ENCODE measurements at regions not wholly inside any gene's neighbourhood (a gene's known extent, or its start where the extent isn't known, plus 50 kb on each side); places are given as distances from the start of the nearest gene placed in this dataset.

DNA sequence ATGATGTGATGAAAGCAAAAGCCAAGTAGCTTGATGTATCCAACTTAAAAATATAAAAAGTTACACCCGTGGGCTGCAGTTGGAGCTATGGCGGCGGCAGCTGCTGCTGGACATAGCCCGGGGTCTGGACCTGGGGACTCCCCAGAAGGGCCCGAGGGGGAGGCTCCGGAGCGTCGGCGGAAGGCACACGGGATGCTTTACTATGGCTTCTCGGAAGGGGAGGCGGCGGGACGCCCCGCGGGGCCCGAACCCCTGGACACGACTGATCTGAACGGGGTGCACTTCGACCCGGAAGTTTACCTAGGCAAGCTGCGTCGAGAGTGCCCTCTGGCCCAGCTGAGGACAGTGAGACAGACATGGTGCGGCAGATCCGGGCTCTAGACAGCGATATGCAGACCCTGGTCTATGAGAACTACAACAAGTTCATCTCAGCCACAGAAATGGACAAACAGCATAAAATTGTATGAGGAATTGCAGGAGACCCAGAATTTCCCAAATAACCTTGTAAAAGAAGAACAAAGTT is 109.5 kb upstream of the EEF2KMT start:
- H3K36me3 ChIP-seq (ENCODE audit: control insufficient read depth in 2 of 2, insufficient read depth in 1 of 2, low read length in 2 of 2) = no peaks in the 10 kb centered on the region
- H3K9me3 ChIP-seq (ENCODE audit: control insufficient read depth, insufficient read depth, low read depth, low read length) = no peaks in the 10 kb centered on the region
- ChIA-PET CTCF (no interaction called here), POLR2A (no interaction called here)
- TF ChIP-seq ZNF777 (tag by site-specific recombination; IDR thresholded peaks at IDR 0.05; ENCODE audit: borderline replicate concordance) (no peak), ZNF140 (tag by site-specific recombination; IDR thresholded peaks at IDR 0.05) (no peak), ZXDB (tag by site-specific recombination; IDR thresholded peaks at IDR 0.05) (no peak), ZNF416 (tag by site-specific recombination; IDR thresholded peaks at IDR 0.05) (no peak), KLF8 (tag by site-specific recombination; IDR thresholded peaks at IDR 0.05) (no peak), GFI1B (tag by site-specific recombination; IDR thresholded peaks at IDR 0.05) (no peak), ZBTB20 (tag by site-specific recombination; IDR thresholded peaks at IDR 0.05) (no peak), ZNF121 (tag by site-specific recombination; IDR thresholded peaks at IDR 0.05) (no peak), ZNF624 (tag by site-specific recombination; IDR thresholded peaks at IDR 0.05) (no peak)
- TF ChIP-seq, protein P1, sequence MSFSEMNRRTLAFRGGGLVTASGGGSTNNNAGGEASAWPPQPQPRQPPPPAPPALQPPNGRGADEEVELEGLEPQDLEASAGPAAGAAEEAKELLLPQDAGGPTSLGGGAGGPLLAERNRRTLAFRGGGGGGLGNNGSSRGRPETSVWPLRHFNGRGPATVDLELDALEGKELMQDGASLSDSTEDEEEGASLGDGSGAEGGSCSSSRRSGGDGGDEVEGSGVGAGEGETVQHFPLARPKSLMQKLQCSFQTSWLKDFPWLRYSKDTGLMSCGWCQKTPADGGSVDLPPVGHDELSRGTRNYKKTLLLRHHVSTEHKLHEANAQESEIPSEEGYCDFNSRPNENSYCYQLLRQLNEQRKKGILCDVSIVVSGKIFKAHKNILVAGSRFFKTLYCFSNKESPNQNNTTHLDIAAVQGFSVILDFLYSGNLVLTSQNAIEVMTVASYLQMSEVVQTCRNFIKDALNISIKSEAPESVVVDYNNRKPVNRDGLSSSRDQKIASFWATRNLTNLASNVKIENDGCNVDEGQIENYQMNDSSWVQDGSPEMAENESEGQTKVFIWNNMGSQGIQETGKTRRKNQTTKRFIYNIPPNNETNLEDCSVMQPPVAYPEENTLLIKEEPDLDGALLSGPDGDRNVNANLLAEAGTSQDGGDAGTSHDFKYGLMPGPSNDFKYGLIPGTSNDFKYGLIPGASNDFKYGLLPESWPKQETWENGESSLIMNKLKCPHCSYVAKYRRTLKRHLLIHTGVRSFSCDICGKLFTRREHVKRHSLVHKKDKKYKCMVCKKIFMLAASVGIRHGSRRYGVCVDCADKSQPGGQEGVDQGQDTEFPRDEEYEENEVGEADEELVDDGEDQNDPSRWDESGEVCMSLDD (tag by site-specific recombination; IDR thresholded peaks at IDR 0.05) = no peak
- TF ChIP-seq, protein P2, sequence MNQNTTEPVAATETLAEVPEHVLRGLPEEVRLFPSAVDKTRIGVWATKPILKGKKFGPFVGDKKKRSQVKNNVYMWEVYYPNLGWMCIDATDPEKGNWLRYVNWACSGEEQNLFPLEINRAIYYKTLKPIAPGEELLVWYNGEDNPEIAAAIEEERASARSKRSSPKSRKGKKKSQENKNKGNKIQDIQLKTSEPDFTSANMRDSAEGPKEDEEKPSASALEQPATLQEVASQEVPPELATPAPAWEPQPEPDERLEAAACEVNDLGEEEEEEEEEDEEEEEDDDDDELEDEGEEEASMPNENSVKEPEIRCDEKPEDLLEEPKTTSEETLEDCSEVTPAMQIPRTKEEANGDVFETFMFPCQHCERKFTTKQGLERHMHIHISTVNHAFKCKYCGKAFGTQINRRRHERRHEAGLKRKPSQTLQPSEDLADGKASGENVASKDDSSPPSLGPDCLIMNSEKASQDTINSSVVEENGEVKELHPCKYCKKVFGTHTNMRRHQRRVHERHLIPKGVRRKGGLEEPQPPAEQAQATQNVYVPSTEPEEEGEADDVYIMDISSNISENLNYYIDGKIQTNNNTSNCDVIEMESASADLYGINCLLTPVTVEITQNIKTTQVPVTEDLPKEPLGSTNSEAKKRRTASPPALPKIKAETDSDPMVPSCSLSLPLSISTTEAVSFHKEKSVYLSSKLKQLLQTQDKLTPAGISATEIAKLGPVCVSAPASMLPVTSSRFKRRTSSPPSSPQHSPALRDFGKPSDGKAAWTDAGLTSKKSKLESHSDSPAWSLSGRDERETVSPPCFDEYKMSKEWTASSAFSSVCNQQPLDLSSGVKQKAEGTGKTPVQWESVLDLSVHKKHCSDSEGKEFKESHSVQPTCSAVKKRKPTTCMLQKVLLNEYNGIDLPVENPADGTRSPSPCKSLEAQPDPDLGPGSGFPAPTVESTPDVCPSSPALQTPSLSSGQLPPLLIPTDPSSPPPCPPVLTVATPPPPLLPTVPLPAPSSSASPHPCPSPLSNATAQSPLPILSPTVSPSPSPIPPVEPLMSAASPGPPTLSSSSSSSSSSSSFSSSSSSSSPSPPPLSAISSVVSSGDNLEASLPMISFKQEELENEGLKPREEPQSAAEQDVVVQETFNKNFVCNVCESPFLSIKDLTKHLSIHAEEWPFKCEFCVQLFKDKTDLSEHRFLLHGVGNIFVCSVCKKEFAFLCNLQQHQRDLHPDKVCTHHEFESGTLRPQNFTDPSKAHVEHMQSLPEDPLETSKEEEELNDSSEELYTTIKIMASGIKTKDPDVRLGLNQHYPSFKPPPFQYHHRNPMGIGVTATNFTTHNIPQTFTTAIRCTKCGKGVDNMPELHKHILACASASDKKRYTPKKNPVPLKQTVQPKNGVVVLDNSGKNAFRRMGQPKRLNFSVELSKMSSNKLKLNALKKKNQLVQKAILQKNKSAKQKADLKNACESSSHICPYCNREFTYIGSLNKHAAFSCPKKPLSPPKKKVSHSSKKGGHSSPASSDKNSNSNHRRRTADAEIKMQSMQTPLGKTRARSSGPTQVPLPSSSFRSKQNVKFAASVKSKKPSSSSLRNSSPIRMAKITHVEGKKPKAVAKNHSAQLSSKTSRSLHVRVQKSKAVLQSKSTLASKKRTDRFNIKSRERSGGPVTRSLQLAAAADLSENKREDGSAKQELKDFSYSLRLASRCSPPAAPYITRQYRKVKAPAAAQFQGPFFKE (tag by site-specific recombination; IDR thresholded peaks at IDR 0.05; ENCODE audit: borderline replicate concordance) = no peak
- no peak overlapping the region for H3K4me3 ChIP-seq (ENCODE audit: low read depth, low read length)
- H3K4me1 ChIP-seq (ENCODE audit: control insufficient read depth, insufficient read depth, low read length) = no peaks in the 10 kb centered on the region
- no peak overlapping the region for H3K27ac ChIP-seq (ENCODE audit: extremely low read depth, low read depth, low read length)

DNA sequence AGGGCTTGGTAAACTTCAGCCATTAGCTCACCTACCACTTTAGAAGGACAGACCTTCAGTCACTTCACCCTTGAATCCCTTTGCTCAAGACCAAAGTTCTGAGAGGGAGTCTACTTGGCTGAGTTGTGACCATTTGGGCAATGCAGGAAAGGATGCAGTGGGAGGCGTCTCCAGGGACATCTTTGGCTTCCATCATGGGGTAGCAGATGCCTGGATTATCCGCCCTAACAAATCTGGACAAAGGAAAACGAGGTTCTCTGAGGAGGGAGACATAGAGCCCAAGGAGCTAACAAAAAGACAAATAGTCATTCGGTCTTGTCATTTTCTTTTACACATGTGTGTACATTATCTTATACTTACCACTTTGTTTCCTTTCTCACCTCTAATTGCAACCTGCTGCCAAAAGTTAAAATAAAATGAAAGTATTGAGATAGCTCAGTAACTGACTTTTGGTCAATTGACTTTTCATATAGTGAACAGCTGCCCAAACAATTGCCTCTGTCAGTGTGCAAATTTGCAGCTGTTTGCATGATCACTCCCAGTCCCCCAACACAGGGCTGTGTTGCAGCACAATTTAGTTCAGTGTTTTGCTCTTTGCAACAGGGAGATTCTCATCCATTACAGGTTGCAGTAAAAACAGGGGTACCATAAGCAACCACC is 108.9 kb upstream of the EEF2KMT start:
- ChIA-PET CTCF (no interaction called here), POLR2A (no interaction called here)
- H3K4me1 ChIP-seq (ENCODE audit: control insufficient read depth, insufficient read depth, low read length) = no peaks in the 10 kb centered on the region
- no peaks in the 10 kb centered on the region for H3K9me3 ChIP-seq (ENCODE audit: control insufficient read depth, insufficient read depth, low read depth, low read length)
- no peak overlapping the region for H3K4me3 ChIP-seq (ENCODE audit: low read depth, low read length)
- H3K36me3 ChIP-seq (ENCODE audit: control insufficient read depth in 2 of 2, insufficient read depth in 1 of 2, low read length in 2 of 2) = no peaks in the 10 kb centered on the region
- no peak overlapping the region for H3K27ac ChIP-seq (ENCODE audit: extremely low read depth, low read depth, low read length)
- TF ChIP-seq ZNF792 (tag by site-specific recombination; IDR thresholded peaks at IDR 0.05) = no peak
- TF ChIP-seq, protein P3, sequence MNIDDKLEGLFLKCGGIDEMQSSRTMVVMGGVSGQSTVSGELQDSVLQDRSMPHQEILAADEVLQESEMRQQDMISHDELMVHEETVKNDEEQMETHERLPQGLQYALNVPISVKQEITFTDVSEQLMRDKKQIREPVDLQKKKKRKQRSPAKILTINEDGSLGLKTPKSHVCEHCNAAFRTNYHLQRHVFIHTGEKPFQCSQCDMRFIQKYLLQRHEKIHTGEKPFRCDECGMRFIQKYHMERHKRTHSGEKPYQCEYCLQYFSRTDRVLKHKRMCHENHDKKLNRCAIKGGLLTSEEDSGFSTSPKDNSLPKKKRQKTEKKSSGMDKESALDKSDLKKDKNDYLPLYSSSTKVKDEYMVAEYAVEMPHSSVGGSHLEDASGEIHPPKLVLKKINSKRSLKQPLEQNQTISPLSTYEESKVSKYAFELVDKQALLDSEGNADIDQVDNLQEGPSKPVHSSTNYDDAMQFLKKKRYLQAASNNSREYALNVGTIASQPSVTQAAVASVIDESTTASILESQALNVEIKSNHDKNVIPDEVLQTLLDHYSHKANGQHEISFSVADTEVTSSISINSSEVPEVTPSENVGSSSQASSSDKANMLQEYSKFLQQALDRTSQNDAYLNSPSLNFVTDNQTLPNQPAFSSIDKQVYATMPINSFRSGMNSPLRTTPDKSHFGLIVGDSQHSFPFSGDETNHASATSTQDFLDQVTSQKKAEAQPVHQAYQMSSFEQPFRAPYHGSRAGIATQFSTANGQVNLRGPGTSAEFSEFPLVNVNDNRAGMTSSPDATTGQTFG (tag by site-specific recombination; IDR thresholded peaks at IDR 0.05; ENCODE audit: borderline replicate concordance) = no peak
- TF ChIP-seq ZNF510 (tag by site-specific recombination; IDR thresholded peaks at IDR 0.05; ENCODE audit: insufficient replicate concordance) = no peak
- no peak for TF ChIP-seq ZNF558 (tag by site-specific recombination; IDR thresholded peaks at IDR 0.05)
- TF ChIP-seq KLF7 (tag by site-specific recombination; IDR thresholded peaks at IDR 0.05; ENCODE audit: borderline replicate concordance) = no peak
- TF ChIP-seq ZNF768 (tag by site-specific recombination; IDR thresholded peaks at IDR 0.05) = no peak
- no peak for TF ChIP-seq ZNF529 (tag by site-specific recombination; IDR thresholded peaks at IDR 0.05; ENCODE audit: insufficient replicate concordance)
- TF ChIP-seq ZNF248 (tag by site-specific recombination; IDR thresholded peaks at IDR 0.05) = no peak
- TF ChIP-seq, protein P4, sequence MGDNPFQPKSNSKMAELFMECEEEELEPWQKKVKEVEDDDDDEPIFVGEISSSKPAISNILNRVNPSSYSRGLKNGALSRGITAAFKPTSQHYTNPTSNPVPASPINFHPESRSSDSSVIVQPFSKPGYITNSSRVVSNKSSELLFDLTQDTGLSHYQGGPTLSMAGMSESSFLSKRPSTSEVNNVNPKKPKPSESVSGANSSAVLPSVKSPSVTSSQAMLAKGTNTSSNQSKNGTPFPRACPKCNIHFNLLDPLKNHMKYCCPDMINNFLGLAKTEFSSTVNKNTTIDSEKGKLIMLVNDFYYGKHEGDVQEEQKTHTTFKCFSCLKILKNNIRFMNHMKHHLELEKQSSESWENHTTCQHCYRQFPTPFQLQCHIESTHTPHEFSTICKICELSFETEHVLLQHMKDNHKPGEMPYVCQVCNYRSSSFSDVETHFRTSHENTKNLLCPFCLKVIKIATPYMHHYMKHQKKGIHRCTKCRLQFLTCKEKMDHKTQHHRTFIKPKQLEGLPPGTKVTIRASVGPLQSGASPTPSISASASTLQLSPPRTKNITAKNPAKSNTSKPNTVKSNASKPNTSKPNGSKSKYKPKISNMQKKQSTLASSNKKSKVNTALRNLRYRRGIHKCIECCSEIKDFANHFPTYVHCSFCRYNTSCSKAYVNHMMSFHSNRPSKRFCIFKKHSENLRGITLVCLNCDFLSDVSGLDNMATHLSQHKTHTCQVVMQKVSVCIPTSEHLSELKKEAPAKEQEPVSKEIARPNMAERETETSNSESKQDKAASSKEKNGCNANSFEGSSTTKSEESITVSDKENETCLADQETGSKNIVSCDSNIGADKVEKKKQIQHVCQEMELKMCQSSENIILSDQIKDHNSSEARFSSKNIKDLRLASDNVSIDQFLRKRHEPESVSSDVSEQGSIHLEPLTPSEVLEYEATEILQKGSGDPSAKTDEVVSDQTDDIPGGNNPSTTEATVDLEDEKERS (tag by site-specific recombination; IDR thresholded peaks at IDR 0.05) = no peak
- TF ChIP-seq ZNF221 (tag by site-specific recombination; IDR thresholded peaks at IDR 0.05; ENCODE audit: borderline replicate concordance) = no peak

Measured in HEK293 (cell line).